HepG2 (cell line): ENCODE measurements at regions not wholly inside any gene's neighbourhood (a gene's known extent, or its start where the extent isn't known, plus 50 kb on each side); places are given as distances from the start of the nearest gene placed in this dataset.

Experiments
- ATAC-seq: fragments of 200-7000 bp; cut with Tn5 transposase; 3 replicates; pipeline ENCODE4 v1.9.1; 2020; ENCODE audit warnings: mild to moderate bottlenecking, moderate library complexity
- BruUV-seq: library from RNA; stranded (reverse); fragments of 400-500 nt; replicated peaks from 2 replicates; lab custom pipeline; 2021; lab: Mats Ljungman, UMichigan
- CTCF ChIA-PET: fragments of 300-600 bp; formaldehyde crosslinking; extraction: SDS; loops from one replicate; lab custom pipeline; 2021; ENCODE audit warnings: low total read pairs, inconsistent platforms, low intra/inter-chr PET ratio; lab: Yijun Ruan, JAX
- POLR2A ChIA-PET: fragments of 350-600 bp; sonication (Branson Sonifier 250); formaldehyde crosslinking; loops from one replicate; lab custom pipeline; 2020; ENCODE audit warnings: antibody characterized with exemption, inconsistent platforms; lab: Yijun Ruan, JAX
- DNase-seq: peaks from one replicate; pipeline ENCODE4 v3.0.0-alpha.2; 2015; ENCODE audit warnings: low spot score
- FAIRE-seq: peaks from 3 replicates; lab custom pipeline; 2011; peaks lifted over from hg19 to GRCh38; lab: Jason Lieb, UNC
- H2AFZ ChIP-seq: one replicate; pipeline ENCODE4 v1.6.1; 2011; ENCODE audit warnings: low read length, inconsistent platforms
- H3K27ac ChIP-seq: fragments of 300-600 bp; 3 replicates; pipeline ENCODE4 v1.8.0; 2011; ENCODE audit warnings: mixed run types, mild to moderate bottlenecking, mixed read lengths, low read length, inconsistent platforms; ENCODE audit not compliant: insufficient read depth; ENCODE audit errors: extremely low read length
- H3K27me3 ChIP-seq, 2 experiments: fragments of 200-600 bp in 1 of 2; 2 replicates in 1 of 2; 3 replicates in 1 of 2; pipeline versions ENCODE4 v1.6.0 to v1.8.0; 2011; ENCODE audit warnings: low read length in 2 of 2, mild to moderate bottlenecking in 2 of 2, moderate library complexity in 2 of 2, inconsistent platforms in 1 of 2; ENCODE audit not compliant: insufficient read depth in 2 of 2, control insufficient read depth in 1 of 2
- H3K36me3 ChIP-seq, 2 experiments: fragments of 200-600 bp in 1 of 2; replicated peaks in 1 of 2; 2 replicates in 1 of 2; 3 replicates in 1 of 2; pipeline versions ENCODE4 v1.5.1 to v1.8.0; 2011; ENCODE audit warnings: low read length in 2 of 2, inconsistent platforms in 1 of 2; ENCODE audit not compliant: insufficient read depth in 2 of 2, control insufficient read depth in 1 of 2
- H3K4me1 ChIP-seq: 2 replicates; pipeline ENCODE4 v1.5.1; 2012; ENCODE audit warnings: low read length, inconsistent platforms; ENCODE audit not compliant: insufficient read depth
- H3K4me2 ChIP-seq: 2 replicates; pipeline ENCODE4 v1.6.0; 2011; ENCODE audit warnings: low read depth, low read length, inconsistent platforms
- H3K4me3 ChIP-seq, 3 experiments: fragments of 200-600 bp in 1 of 3; sonication (generic), shearing (Covaris generic) in 1 of 3; replicated peaks in 1 of 3; 2 replicates each; pipeline ENCODE4 v1.5.1; 2011 to 2016; ENCODE audit warnings: low read length in 3 of 3, inconsistent platforms in 2 of 3, low read depth in 2 of 3, mild to moderate bottlenecking in 2 of 3, control low read depth in 1 of 3, mixed read lengths in 1 of 3; ENCODE audit not compliant: insufficient read depth in 1 of 3
- H3K79me2 ChIP-seq: one replicate; pipeline ENCODE4 v1.6.1; 2011; ENCODE audit warnings: low read length, inconsistent platforms; ENCODE audit not compliant: insufficient read depth
- H3K9ac ChIP-seq: 2 replicates; pipeline ENCODE4 v1.6.0; 2011; ENCODE audit warnings: mild to moderate bottlenecking, low read depth, low read length, inconsistent platforms; ENCODE audit not compliant: insufficient read depth
- H3K9me3 ChIP-seq: 2 replicates; pipeline ENCODE4 v1.5.1; 2012; ENCODE audit warnings: mild to moderate bottlenecking, low read length
- H4K20me1 ChIP-seq: 2 replicates; pipeline ENCODE4 v1.6.0; 2011; ENCODE audit warnings: inconsistent platforms, mild to moderate bottlenecking, low read length, moderate library complexity; ENCODE audit not compliant: insufficient read depth
- CBX5 ChIP-seq: sonication (generic); formaldehyde crosslinking; IDR thresholded peaks from 2 replicates; pipeline ENCODE4 v1.4.0; 2020; ENCODE audit warnings: missing genetic modification reagents, borderline replicate concordance
- GABPA ChIP-seq, 2 experiments: IDR thresholded peaks; 2 replicates each; pipeline ENCODE4 v1.6.1; 2011 to 2016; ENCODE audit warnings: low read depth in 2 of 2, low read length in 1 of 2, missing biosample characterization in 1 of 2, missing genetic modification characterization in 1 of 2
- GZF1 ChIP-seq: sonication (generic); formaldehyde crosslinking; IDR thresholded peaks from 2 replicates; pipeline ENCODE4 v1.5.1; 2020; ENCODE audit warnings: mild to moderate bottlenecking, missing genetic modification reagents
- NR2C2 ChIP-seq: sonication (generic); formaldehyde crosslinking; IDR thresholded peaks from 2 replicates; pipeline ENCODE4 v1.4.0; 2020; ENCODE audit warnings: missing genetic modification reagents, mild to moderate bottlenecking, moderate library complexity, borderline replicate concordance
- PBX3 ChIP-seq: sonication (generic); formaldehyde crosslinking; IDR thresholded peaks from 2 replicates; pipeline ENCODE4 v1.8.1; 2023; ENCODE audit warnings: missing genetic modification reagents, inconsistent platforms, borderline replicate concordance
- SP2 ChIP-seq: sonication (generic); formaldehyde crosslinking; IDR thresholded peaks from 2 replicates; pipeline ENCODE4 v1.5.1; 2020; ENCODE audit warnings: mild to moderate bottlenecking, missing genetic modification reagents
- ZFAT ChIP-seq: sonication (generic); formaldehyde crosslinking; conservative IDR thresholded peaks from 2 replicates; pipeline ENCODE4 v1.8.1; 2023; ENCODE audit warnings: missing genetic modification reagents, inconsistent platforms
- ZFP37 ChIP-seq: sonication (generic); formaldehyde crosslinking; IDR thresholded peaks from 2 replicates; pipeline ENCODE4 v1.4.0; 2020; ENCODE audit warnings: missing genetic modification reagents, borderline replicate concordance
- ZNF142 ChIP-seq: sonication (generic); formaldehyde crosslinking; IDR thresholded peaks from 2 replicates; pipeline ENCODE4 v1.4.0; 2020; ENCODE audit warnings: missing genetic modification reagents
- WGBS: methylation state at CpG from one replicate; pipeline ENCODE4 v1.1.6; 2017; ENCODE audit warnings: low lambda C conversion rate; 5-methylcytosine and 5-hydroxymethylcytosine counted together
- in situ Hi-C: cut with HindIII; loops from 2 replicates; pipeline ENCODE4 v1.10.0; 2017; ENCODE audit warnings: low pct_unique_long_range_greater_than_20kb; ENCODE audit not compliant: extremely low pct_ligation_motif_present
- intact Hi-C: fragments of 100-400 bp; cut with micrococcal nuclease; formaldehyde crosslinking; loops from one replicate; pipeline ENCODE4 v1.10.0; 2022; ENCODE audit not compliant: unreplicated experiment
- TF ChIP-seq, protein P1 (sequence below): sonication (generic); formaldehyde crosslinking; IDR thresholded peaks from 2 replicates; pipeline ENCODE4 v1.4.0; 2020; ENCODE audit warnings: missing genetic modification reagents, borderline replicate concordance
- TF ChIP-seq, protein P2 (sequence below): sonication (generic); formaldehyde crosslinking; IDR thresholded peaks from 2 replicates; pipeline ENCODE4 v1.8.1; 2023; ENCODE audit warnings: mild to moderate bottlenecking, inconsistent platforms, moderate library complexity, missing genetic modification reagents, borderline replicate concordance

GRCh38 chr3:18529631-18530030, 104.5 kb upstream of the SATB1 start:
- Histone ChIP-seq H3K4me1 (no peaks in the 10 kb centered on the region), H4K20me1 (no peaks in the 10 kb centered on the region), H2AFZ (no peak overlapping the region), H3K79me2 (no peaks in the 10 kb centered on the region), H3K4me2 (no peak overlapping the region), H3K9ac (no peak overlapping the region), H3K9me3 (peaks cover 15% of the 10 kb centered on the region), H3K36me3 (no peaks in the 10 kb centered on the region), H3K27me3 (no peaks in the 10 kb centered on the region), H3K27ac (no peak overlapping the region), H3K4me3 (no peak overlapping the region)
- FAIRE-seq = no peak
- DNase-seq = no peak
- ATAC-seq = no peak
- WGBS = 0% methylated on average over 1 of the region's 1 CpG
- in situ Hi-C loops (no loop called here), intact Hi-C loops (no loop called here)
- ChIA-PET POLR2A (no interaction called here), CTCF (no interaction called here)
- BruUV-seq = no TSS peak
- no peak for TF ChIP-seq ZNF142 (CRISPR knock-in tag)
- TF ChIP-seq GABPA (IDR thresholded peaks at IDR 0.05; ENCODE audit: low read depth, low read length) = no peak
- no peak for TF ChIP-seq GABPA (CRISPR knock-in tag; IDR thresholded peaks at IDR 0.05; ENCODE audit: low read depth)
- no peak for TF ChIP-seq ZFP37 (CRISPR knock-in tag)
- no peak for TF ChIP-seq ZFAT (CRISPR knock-in tag)
- TF ChIP-seq SP2 (CRISPR knock-in tag) = no peak
- no peak for TF ChIP-seq GZF1 (CRISPR knock-in tag)
- no peak for TF ChIP-seq PBX3 (CRISPR knock-in tag)
- no peak for TF ChIP-seq CBX5
- TF ChIP-seq, protein P1, sequence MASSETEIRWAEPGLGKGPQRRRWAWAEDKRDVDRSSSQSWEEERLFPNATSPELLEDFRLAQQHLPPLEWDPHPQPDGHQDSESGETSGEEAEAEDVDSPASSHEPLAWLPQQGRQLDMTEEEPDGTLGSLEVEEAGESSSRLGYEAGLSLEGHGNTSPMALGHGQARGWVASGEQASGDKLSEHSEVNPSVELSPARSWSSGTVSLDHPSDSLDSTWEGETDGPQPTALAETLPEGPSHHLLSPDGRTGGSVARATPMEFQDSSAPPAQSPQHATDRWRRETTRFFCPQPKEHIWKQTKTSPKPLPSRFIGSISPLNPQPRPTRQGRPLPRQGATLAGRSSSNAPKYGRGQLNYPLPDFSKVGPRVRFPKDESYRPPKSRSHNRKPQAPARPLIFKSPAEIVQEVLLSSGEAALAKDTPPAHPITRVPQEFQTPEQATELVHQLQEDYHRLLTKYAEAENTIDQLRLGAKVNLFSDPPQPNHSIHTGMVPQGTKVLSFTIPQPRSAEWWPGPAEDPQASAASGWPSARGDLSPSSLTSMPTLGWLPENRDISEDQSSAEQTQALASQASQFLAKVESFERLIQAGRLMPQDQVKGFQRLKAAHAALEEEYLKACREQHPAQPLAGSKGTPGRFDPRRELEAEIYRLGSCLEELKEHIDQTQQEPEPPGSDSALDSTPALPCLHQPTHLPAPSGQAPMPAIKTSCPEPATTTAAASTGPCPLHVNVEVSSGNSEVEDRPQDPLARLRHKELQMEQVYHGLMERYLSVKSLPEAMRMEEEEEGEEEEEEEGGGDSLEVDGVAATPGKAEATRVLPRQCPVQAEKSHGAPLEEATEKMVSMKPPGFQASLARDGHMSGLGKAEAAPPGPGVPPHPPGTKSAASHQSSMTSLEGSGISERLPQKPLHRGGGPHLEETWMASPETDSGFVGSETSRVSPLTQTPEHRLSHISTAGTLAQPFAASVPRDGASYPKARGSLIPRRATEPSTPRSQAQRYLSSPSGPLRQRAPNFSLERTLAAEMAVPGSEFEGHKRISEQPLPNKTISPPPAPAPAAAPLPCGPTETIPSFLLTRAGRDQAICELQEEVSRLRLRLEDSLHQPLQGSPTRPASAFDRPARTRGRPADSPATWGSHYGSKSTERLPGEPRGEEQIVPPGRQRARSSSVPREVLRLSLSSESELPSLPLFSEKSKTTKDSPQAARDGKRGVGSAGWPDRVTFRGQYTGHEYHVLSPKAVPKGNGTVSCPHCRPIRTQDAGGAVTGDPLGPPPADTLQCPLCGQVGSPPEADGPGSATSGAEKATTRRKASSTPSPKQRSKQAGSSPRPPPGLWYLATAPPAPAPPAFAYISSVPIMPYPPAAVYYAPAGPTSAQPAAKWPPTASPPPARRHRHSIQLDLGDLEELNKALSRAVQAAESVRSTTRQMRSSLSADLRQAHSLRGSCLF (CRISPR knock-in tag) = no peak
- TF ChIP-seq, protein P2, sequence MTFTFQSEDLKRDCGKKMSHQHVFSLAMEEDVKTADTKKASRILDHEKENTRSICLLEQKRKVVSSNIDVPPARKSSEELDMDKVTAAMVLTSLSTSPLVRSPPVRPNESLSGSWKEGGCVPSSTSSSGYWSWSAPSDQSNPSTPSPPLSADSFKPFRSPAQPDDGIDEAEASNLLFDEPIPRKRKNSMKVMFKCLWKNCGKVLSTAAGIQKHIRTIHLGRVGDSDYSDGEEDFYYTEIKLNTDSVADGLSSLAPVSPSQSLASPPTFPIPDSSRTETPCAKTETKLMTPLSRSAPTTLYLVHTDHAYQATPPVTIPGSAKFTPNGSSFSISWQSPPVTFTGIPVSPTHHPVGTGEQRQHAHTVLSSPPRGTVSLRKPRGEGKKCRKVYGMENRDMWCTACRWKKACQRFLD (CRISPR knock-in tag) = no peak
- TF ChIP-seq NR2C2 (CRISPR knock-in tag) = no peak
